HepG2 (cell line): ENCODE measurements at regions not wholly inside any gene's neighbourhood (a gene's known extent, or its start where the extent isn't known, plus 50 kb on each side); places are given as distances from the start of the nearest gene placed in this dataset.

Source experiments
- CEBPB ChIP-seq: IDR thresholded peaks from 2 replicates; pipeline ENCODE4 v1.6.1; 2011; ENCODE audit warnings: low read depth, low read length, improper control_type of control experiment, borderline replicate concordance
- ESRRA ChIP-seq: sonication (generic); formaldehyde crosslinking; IDR thresholded peaks from 2 replicates; pipeline ENCODE4 v1.5.1; 2020; ENCODE audit warnings: mild to moderate bottlenecking, low read depth, missing genetic modification reagents
- NFIB ChIP-seq: sonication (generic); formaldehyde crosslinking; IDR thresholded peaks from 2 replicates; pipeline ENCODE4 v1.9.0; 2021; ENCODE audit warnings: missing genetic modification reagents, mild to moderate bottlenecking, borderline replicate concordance
- TF ChIP-seq, protein P1 (sequence below): sonication (generic); formaldehyde crosslinking; IDR thresholded peaks from 2 replicates; pipeline ENCODE4 v1.4.0; 2020; ENCODE audit warnings: missing genetic modification reagents
- TF ChIP-seq, protein P2 (sequence below), 2 experiments: fragments of 450-650 bp in 1 of 2; sonication (generic) in 1 of 2; formaldehyde crosslinking in 1 of 2; IDR thresholded peaks; 2 replicates each; pipeline versions ENCODE4 v1.6.1 to v1.8.0; 2016 to 2022; ENCODE audit warnings: antibody characterized with exemption in 1 of 2, mild to moderate bottlenecking in 1 of 2, missing genetic modification reagents in 1 of 2
- TF ChIP-seq, protein P3 (sequence below): sonication (generic); formaldehyde crosslinking; IDR thresholded peaks from 2 replicates; pipeline ENCODE4 v1.4.0; 2020; ENCODE audit warnings: missing genetic modification reagents, borderline replicate concordance

DNA sequence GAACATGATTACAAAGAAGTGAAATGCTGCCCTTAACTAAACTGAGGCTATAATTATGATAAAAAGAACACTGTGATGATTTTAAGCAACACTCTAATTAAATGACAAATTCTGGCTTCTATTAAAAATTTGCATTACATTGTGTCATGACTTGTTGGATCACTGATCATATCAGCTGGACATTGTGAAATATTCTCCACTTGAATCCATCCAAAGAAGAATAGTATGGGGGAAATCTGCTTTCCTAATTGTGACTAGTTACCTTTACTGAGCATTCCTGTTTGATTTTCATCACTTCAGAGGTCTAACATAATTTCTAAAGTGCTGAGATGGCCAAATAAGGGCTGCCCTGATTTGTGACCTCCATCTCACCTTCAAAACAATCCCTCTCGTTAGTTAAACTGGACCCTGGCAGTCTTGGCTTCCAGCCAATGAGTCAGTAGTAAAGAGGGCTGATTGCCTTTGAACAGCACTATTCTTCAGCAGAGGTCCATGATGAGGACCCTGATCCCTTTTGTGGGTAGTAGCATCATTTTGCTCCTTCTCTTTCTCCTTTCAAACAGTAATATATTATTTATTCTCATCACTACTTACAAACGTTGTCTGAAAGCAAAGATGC is 53.5 kb upstream of the LEKR1 start (continued):
- TF ChIP-seq, protein P1, sequence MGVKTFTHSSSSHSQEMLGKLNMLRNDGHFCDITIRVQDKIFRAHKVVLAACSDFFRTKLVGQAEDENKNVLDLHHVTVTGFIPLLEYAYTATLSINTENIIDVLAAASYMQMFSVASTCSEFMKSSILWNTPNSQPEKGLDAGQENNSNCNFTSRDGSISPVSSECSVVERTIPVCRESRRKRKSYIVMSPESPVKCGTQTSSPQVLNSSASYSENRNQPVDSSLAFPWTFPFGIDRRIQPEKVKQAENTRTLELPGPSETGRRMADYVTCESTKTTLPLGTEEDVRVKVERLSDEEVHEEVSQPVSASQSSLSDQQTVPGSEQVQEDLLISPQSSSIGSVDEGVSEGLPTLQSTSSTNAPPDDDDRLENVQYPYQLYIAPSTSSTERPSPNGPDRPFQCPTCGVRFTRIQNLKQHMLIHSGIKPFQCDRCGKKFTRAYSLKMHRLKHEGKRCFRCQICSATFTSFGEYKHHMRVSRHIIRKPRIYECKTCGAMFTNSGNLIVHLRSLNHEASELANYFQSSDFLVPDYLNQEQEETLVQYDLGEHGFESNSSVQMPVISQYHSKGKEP (CRISPR knock-in tag) = no peak
- TF ChIP-seq, protein P2, sequence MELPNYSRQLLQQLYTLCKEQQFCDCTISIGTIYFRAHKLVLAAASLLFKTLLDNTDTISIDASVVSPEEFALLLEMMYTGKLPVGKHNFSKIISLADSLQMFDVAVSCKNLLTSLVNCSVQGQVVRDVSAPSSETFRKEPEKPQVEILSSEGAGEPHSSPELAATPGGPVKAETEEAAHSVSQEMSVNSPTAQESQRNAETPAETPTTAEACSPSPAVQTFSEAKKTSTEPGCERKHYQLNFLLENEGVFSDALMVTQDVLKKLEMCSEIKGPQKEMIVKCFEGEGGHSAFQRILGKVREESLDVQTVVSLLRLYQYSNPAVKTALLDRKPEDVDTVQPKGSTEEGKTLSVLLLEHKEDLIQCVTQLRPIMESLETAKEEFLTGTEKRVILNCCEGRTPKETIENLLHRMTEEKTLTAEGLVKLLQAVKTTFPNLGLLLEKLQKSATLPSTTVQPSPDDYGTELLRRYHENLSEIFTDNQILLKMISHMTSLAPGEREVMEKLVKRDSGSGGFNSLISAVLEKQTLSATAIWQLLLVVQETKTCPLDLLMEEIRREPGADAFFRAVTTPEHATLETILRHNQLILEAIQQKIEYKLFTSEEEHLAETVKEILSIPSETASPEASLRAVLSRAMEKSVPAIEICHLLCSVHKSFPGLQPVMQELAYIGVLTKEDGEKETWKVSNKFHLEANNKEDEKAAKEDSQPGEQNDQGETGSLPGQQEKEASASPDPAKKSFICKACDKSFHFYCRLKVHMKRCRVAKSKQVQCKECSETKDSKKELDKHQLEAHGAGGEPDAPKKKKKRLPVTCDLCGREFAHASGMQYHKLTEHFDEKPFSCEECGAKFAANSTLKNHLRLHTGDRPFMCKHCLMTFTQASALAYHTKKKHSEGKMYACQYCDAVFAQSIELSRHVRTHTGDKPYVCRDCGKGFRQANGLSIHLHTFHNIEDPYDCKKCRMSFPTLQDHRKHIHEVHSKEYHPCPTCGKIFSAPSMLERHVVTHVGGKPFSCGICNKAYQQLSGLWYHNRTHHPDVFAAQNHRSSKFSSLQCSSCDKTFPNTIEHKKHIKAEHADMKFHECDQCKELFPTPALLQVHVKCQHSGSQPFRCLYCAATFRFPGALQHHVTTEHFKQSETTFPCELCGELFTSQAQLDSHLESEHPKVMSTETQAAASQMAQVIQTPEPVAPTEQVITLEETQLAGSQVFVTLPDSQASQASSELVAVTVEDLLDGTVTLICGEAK (IDR thresholded peaks at IDR 0.05) = no peak
- TF ChIP-seq, protein P2 (CRISPR knock-in tag; IDR thresholded peaks at IDR 0.05) = no peak
- no peak for TF ChIP-seq NFIB
- TF ChIP-seq CEBPB = 0 out of 2 replicates have a peak, but pooled peaks have one; percentile 19
- TF ChIP-seq ESRRA (CRISPR knock-in tag) = peak; percentile 72; the same call in 1 of the 2 replicates
- TF ChIP-seq, protein P3, sequence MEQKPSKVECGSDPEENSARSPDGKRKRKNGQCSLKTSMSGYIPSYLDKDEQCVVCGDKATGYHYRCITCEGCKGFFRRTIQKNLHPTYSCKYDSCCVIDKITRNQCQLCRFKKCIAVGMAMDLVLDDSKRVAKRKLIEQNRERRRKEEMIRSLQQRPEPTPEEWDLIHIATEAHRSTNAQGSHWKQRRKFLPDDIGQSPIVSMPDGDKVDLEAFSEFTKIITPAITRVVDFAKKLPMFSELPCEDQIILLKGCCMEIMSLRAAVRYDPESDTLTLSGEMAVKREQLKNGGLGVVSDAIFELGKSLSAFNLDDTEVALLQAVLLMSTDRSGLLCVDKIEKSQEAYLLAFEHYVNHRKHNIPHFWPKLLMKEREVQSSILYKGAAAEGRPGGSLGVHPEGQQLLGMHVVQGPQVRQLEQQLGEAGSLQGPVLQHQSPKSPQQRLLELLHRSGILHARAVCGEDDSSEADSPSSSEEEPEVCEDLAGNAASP = no peak
